ENCODE measurements at regions not wholly inside any gene's neighbourhood (a gene's known extent, or its start where the extent isn't known, plus 50 kb on each side); places are given as distances from the start of the nearest gene placed in this dataset.

DNA sequence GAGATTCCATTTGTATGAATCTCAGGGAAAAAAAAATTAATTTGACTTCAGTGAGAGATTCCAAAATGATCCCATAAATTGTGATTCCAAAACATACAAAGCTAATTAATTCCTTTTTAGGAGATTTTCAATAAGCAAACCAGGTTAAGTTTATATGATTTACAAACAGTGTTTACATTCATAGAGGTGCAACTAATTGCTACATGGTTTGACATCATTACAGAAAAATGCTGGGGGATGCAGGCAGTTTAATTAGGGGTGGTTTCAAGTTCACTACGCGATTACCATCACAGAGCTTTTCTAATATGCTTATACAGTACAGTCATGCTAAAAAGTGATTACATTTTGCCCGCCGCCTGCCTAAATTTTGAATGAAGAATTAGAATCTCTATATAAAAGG lies 143.2 kb upstream of the MGMT start:
- TF ChIP-seq, protein P1, sequence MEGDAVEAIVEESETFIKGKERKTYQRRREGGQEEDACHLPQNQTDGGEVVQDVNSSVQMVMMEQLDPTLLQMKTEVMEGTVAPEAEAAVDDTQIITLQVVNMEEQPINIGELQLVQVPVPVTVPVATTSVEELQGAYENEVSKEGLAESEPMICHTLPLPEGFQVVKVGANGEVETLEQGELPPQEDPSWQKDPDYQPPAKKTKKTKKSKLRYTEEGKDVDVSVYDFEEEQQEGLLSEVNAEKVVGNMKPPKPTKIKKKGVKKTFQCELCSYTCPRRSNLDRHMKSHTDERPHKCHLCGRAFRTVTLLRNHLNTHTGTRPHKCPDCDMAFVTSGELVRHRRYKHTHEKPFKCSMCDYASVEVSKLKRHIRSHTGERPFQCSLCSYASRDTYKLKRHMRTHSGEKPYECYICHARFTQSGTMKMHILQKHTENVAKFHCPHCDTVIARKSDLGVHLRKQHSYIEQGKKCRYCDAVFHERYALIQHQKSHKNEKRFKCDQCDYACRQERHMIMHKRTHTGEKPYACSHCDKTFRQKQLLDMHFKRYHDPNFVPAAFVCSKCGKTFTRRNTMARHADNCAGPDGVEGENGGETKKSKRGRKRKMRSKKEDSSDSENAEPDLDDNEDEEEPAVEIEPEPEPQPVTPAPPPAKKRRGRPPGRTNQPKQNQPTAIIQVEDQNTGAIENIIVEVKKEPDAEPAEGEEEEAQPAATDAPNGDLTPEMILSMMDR (IDR thresholded peaks at IDR 0.05) = no peak
- no peak for TF ChIP-seq POLR2A (IDR thresholded peaks at IDR 0.05)

All from lower leg skin (tissue), 3 donors.